ENCODE measurements at regions not wholly inside any gene's neighbourhood (a gene's known extent, or its start where the extent isn't known, plus 50 kb on each side); places are given as distances from the start of the nearest gene placed in this dataset.

DNA sequence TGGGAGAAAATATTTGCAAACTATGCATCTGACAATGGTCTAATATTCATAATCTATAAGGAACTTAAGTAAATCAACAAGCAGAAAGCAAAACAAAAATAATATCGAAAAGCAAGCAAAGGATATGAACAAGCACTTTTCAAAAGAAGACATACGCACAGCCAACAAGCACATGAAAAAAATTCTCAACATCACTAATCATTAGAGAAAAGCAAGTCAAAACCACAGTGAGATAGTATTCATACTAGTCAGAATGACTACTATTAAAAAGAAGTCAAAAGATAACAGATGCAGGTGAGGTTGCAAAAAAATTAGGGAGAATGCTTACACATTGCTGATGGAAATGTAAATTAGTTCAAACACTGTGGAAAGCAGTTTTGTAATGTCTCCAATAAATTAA is 410.2 kb downstream of the MMUT start:
- Histone ChIP-seq H3K9ac (ENCODE audit: low read length in 2 of 2) (no peak overlapping the region), H3K4me3 (ENCODE audit: low read length in 2 of 2) (no peak overlapping the region), H3K4me1 (ENCODE audit: control insufficient read depth, insufficient read depth, low read length) (no peaks in the 10 kb centered on the region), H3K36me3 (ENCODE audit: control insufficient read depth in 2 of 2, insufficient read depth in 2 of 2, low read length in 2 of 2) (no peaks in the 10 kb centered on the region), H3K27ac (ENCODE audit: low read length) (no peak overlapping the region), H3K9me3 (ENCODE audit: control insufficient read depth in 2 of 2, low read length in 2 of 2) (no peaks in the 10 kb centered on the region), H3K27me3 (ENCODE audit: control insufficient read depth in 1 of 2, insufficient read depth in 2 of 2, low read length in 2 of 2) (no peaks in the 10 kb centered on the region)

DNA sequence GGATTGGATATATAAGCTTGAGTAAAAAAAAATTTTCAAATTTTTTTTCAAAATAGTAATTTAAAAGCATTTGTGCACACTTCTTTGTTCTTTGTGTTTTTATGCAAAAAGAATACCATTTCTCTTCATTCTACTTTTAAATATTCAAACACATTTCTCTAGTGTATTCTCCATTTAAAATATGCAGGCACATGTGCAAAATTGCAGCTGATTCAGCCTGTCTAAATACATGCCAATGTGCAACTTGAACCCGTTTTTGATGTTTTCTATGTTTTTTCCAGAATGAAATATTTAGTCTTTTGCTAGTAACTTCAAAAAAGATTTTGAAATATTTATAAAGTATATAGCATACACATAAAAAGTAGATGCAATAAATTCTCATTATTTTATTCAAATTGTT is 411.8 kb downstream of the MMUT start:
- Histone ChIP-seq H3K27me3 (ENCODE audit: control insufficient read depth in 1 of 2, insufficient read depth in 2 of 2, low read length in 2 of 2) (no peaks in the 10 kb centered on the region), H3K36me3 (ENCODE audit: control insufficient read depth in 2 of 2, insufficient read depth in 2 of 2, low read length in 2 of 2) (no peaks in the 10 kb centered on the region), H3K9ac (ENCODE audit: low read length in 2 of 2) (no peak overlapping the region), H3K9me3 (ENCODE audit: control insufficient read depth in 2 of 2, low read length in 2 of 2) (no peaks in the 10 kb centered on the region), H3K27ac (ENCODE audit: low read length) (no peak overlapping the region), H3K4me1 (ENCODE audit: control insufficient read depth, insufficient read depth, low read length) (no peaks in the 10 kb centered on the region), H3K4me3 (ENCODE audit: low read length in 2 of 2) (no peak overlapping the region)

DNA sequence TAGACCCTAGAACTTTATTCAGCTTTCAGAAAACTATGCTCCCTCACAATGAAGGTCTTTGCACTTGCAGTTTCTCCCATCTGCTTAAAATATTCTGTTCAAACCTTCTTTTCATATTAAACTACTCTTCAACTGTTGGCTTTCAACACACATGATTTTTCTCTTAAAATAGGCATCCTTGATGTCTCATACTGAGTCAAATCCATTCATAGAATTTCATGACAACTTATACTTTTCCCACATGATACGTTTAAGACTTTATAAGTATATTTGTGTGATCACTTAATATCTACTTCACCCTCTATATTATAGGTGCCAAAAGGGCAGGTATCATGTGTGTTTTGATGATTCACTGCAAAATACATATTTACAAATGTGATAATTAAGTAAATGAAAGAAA is 412.5 kb downstream of the MMUT start:
- no peaks in the 10 kb centered on the region for H3K9me3 ChIP-seq (ENCODE audit: control insufficient read depth in 2 of 2, low read length in 2 of 2)
- no peaks in the 10 kb centered on the region for H3K4me1 ChIP-seq (ENCODE audit: control insufficient read depth, insufficient read depth, low read length)
- no peaks in the 10 kb centered on the region for H3K36me3 ChIP-seq (ENCODE audit: control insufficient read depth in 2 of 2, insufficient read depth in 2 of 2, low read length in 2 of 2)
- no peak overlapping the region for H3K4me3 ChIP-seq (ENCODE audit: low read length in 2 of 2)
- no peaks in the 10 kb centered on the region for H3K27me3 ChIP-seq (ENCODE audit: control insufficient read depth in 1 of 2, insufficient read depth in 2 of 2, low read length in 2 of 2)
- H3K9ac ChIP-seq (ENCODE audit: low read length in 2 of 2): no peak overlapping the region
- no peak overlapping the region for H3K27ac ChIP-seq (ENCODE audit: low read length)

DNA sequence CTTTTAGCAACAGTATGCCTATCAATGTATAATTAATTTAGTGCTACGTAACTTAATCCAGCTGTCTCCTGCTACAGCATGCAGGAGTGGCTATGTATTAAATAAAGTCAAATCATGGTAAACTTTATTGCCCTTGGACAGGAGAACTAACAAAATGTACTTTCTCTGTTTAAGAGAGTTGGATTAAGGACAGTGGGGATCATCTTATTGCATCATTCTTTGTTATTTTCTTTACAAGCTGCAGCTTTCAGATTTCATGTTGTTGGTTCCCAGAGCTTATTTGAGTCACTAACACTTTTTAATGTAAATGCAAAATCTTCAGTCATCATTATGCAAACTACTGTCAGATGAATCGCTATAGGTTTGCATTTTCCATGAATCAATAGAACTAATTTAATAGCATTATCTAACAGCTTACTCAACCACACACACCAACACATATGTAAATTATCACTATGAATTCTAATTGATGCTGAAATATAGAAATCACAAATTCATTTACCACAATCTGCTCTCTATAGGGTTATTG is 424.7 kb downstream of the MMUT start:
- H3K9ac ChIP-seq (ENCODE audit: low read length in 2 of 2): no peak overlapping the region
- H3K9me3 ChIP-seq (ENCODE audit: control insufficient read depth in 2 of 2, low read length in 2 of 2): no peaks in the 10 kb centered on the region
- H3K4me3 ChIP-seq (ENCODE audit: low read length in 2 of 2): no peak overlapping the region
- no peaks in the 10 kb centered on the region for H3K36me3 ChIP-seq (ENCODE audit: control insufficient read depth in 2 of 2, insufficient read depth in 2 of 2, low read length in 2 of 2)
- H3K4me1 ChIP-seq (ENCODE audit: control insufficient read depth, insufficient read depth, low read length): no peaks in the 10 kb centered on the region
- H3K27ac ChIP-seq (ENCODE audit: low read length): no peak overlapping the region
- H3K27me3 ChIP-seq (ENCODE audit: control insufficient read depth in 1 of 2, insufficient read depth in 2 of 2, low read length in 2 of 2): no peaks in the 10 kb centered on the region

DNA sequence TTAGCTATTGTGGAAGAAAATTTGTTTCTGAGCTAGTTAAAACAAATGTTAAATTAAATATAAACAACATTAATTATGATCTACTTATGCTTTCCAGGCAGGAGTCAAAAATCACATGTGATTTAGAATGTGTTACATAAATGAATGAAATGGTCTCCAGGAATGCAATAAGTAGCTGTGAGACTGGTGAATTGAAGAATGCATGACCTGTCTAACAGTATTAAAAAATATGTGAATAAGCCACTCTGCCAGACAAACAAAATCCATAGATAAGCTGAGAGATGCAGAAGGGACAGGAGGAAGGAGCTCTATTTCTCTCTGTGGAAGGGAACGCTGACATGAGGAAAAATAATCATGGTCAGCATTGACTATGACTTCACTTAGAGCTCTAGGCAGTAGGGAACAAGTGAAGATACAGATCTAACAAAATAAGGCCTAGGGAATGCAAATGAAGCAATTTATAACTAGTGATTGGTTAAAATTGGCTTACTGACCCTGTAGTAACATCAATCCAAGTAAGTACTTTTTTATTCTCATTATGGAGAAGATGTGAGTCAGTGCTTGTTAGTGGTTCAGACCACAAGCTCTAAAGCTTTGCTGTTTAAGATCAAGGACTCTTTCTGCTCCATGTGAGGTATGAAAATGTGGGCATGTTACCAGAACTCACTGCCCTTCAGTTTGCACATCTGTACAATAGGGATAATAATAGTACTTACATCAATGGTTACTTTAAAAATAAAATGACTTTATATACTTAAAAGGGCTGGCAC is 432.6 kb downstream of the MMUT start:
- Histone ChIP-seq H3K9me3 (ENCODE audit: control insufficient read depth in 2 of 2, low read length in 2 of 2) (no peaks in the 10 kb centered on the region), H3K9ac (ENCODE audit: low read length in 2 of 2) (no peak overlapping the region), H3K27ac (ENCODE audit: low read length) (no peak overlapping the region), H3K27me3 (ENCODE audit: control insufficient read depth in 1 of 2, insufficient read depth in 2 of 2, low read length in 2 of 2) (no peaks in the 10 kb centered on the region), H3K36me3 (ENCODE audit: control insufficient read depth in 2 of 2, insufficient read depth in 2 of 2, low read length in 2 of 2) (no peaks in the 10 kb centered on the region), H3K4me1 (ENCODE audit: control insufficient read depth, insufficient read depth, low read length) (no peaks in the 10 kb centered on the region), H3K4me3 (ENCODE audit: low read length in 2 of 2) (no peak overlapping the region)

DNA sequence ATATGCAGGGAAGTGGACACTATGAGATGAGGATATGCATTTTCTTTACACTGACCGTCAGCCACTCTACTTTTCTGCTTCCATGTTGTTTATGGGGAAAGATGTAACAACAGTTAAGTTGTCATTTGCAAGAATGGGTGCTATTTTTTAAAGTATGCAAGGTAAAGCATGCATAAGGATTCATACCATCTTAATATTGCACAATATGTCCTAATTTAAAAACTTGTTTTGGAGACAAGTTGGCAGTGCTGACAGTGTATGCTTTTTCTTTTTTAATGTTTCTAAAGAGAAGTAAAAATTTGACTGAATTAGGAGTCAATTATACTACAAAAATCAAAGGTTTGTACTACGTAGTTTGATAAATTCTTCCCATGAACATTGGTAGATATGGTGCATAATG is 435.4 kb downstream of the MMUT start:
- H3K27ac ChIP-seq (ENCODE audit: low read length): no peak overlapping the region
- H3K9ac ChIP-seq (ENCODE audit: low read length in 2 of 2): no peak overlapping the region
- H3K4me3 ChIP-seq (ENCODE audit: low read length in 2 of 2): no peak overlapping the region
- H3K27me3 ChIP-seq (ENCODE audit: control insufficient read depth in 1 of 2, insufficient read depth in 2 of 2, low read length in 2 of 2): no peaks in the 10 kb centered on the region
- H3K36me3 ChIP-seq (ENCODE audit: control insufficient read depth in 2 of 2, insufficient read depth in 2 of 2, low read length in 2 of 2): no peaks in the 10 kb centered on the region
- no peaks in the 10 kb centered on the region for H3K9me3 ChIP-seq (ENCODE audit: control insufficient read depth in 2 of 2, low read length in 2 of 2)
- H3K4me1 ChIP-seq (ENCODE audit: control insufficient read depth, insufficient read depth, low read length): no peaks in the 10 kb centered on the region

DNA sequence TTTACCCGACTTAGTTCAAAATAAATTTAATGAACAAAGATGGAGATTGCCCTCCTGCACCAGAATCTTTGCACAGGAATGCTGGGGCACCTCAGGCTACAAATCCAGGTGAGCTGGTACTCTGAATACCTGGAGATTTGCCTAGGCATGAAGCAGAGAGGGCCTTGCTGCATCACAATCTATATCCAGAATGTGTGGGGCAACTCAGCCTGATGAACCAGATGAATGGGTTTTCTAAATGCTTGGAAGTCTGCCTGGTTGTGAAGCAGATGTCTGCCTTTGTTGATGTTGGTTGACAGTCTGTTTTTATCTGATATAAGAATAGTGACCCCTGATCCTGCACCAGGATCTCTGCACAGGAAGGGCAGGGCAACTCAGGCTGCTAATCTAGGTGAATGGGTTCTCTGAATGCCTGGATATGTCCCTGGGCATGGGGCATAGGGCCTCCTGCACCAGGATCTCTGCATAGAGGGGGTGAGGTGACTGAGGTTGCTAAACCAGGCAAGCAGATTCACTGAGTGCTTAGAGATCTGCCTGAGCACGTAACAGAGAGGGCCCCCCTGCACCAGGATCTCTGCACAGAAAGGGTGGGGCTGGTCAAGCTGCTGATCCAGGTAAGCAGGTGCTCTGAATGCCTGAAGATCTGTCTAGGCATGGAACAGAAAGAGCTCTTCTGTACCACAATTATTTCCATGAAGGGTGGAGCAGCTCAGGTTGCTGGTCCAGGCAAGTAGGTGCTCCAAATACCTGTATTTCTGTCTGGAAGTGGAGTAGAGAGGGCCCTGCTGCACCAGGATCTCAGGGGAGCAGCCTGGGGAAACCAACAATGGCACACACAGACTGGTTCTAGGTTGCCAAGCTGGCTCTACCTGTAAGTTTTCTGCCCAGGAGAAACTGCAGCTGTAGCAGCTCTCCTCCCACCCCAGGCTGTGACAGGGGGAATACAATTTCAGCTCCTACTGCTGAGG is 437.5 kb downstream of the MMUT start:
- no peak overlapping the region for H3K9ac ChIP-seq (ENCODE audit: low read length in 2 of 2)
- H3K27ac ChIP-seq (ENCODE audit: low read length): no peak overlapping the region
- H3K36me3 ChIP-seq (ENCODE audit: control insufficient read depth in 2 of 2, insufficient read depth in 2 of 2, low read length in 2 of 2): no peaks in the 10 kb centered on the region
- H3K4me3 ChIP-seq (ENCODE audit: low read length in 2 of 2): no peak overlapping the region
- no peaks in the 10 kb centered on the region for H3K4me1 ChIP-seq (ENCODE audit: control insufficient read depth, insufficient read depth, low read length)
- H3K9me3 ChIP-seq (ENCODE audit: control insufficient read depth in 2 of 2, low read length in 2 of 2): no peaks in the 10 kb centered on the region
- H3K27me3 ChIP-seq (ENCODE audit: control insufficient read depth in 1 of 2, insufficient read depth in 2 of 2, low read length in 2 of 2): no peaks in the 10 kb centered on the region

DNA sequence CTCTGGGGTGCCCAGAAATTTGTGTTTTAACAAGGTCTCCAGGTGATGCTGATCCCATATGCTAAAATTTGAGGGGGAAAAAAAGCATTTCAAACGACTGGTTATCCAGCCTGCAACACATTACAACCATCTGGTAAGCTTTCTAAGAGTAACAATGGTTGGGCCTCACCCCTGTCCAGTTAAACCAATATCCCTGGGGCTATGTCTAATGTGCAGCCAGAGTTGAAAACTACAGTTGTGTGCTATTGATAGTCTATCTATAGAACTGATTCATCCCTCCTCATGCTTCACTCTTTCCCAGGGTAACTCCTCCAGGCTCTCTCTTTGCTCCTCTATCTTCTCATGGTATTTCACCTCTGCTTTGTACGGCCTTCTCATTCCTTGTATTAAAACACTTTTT is 458.3 kb downstream of the MMUT start:
- Histone ChIP-seq H3K9me3 (ENCODE audit: control insufficient read depth in 2 of 2, low read length in 2 of 2) (no peaks in the 10 kb centered on the region), H3K27ac (ENCODE audit: low read length) (no peak overlapping the region), H3K36me3 (ENCODE audit: control insufficient read depth in 2 of 2, insufficient read depth in 2 of 2, low read length in 2 of 2) (no peaks in the 10 kb centered on the region), H3K9ac (ENCODE audit: low read length in 2 of 2) (no peak overlapping the region), H3K4me3 (ENCODE audit: low read length in 2 of 2) (no peak overlapping the region), H3K4me1 (ENCODE audit: control insufficient read depth, insufficient read depth, low read length) (no peaks in the 10 kb centered on the region), H3K27me3 (ENCODE audit: control insufficient read depth in 1 of 2, insufficient read depth in 2 of 2, low read length in 2 of 2) (no peaks in the 10 kb centered on the region)

DNA sequence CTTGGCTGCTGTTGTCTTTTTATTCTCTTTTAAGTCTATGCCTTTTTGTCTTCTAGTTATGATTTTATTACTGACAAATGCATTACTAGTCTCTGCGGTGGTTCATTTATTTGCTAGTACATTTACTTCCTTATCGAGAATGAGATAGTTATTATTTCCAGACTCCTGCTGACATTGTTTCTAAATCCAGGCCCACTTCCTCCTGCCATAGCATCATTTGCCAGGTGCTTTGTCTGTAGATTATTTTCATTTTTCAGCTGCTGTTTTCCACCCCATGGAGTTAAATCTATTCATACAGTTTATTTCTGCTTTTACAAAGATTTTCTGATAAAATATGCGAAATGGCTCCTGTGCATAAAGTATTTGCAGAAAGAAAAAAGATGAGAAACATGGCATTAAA is 459.7 kb downstream of the MMUT start:
- no peaks in the 10 kb centered on the region for H3K27me3 ChIP-seq (ENCODE audit: control insufficient read depth in 1 of 2, insufficient read depth in 2 of 2, low read length in 2 of 2)
- H3K9ac ChIP-seq (ENCODE audit: low read length in 2 of 2): no peak overlapping the region
- no peak overlapping the region for H3K4me3 ChIP-seq (ENCODE audit: low read length in 2 of 2)
- no peaks in the 10 kb centered on the region for H3K9me3 ChIP-seq (ENCODE audit: control insufficient read depth in 2 of 2, low read length in 2 of 2)
- H3K4me1 ChIP-seq (ENCODE audit: control insufficient read depth, insufficient read depth, low read length): no peaks in the 10 kb centered on the region
- no peaks in the 10 kb centered on the region for H3K36me3 ChIP-seq (ENCODE audit: control insufficient read depth in 2 of 2, insufficient read depth in 2 of 2, low read length in 2 of 2)
- H3K27ac ChIP-seq (ENCODE audit: low read length): no peak overlapping the region

DNA sequence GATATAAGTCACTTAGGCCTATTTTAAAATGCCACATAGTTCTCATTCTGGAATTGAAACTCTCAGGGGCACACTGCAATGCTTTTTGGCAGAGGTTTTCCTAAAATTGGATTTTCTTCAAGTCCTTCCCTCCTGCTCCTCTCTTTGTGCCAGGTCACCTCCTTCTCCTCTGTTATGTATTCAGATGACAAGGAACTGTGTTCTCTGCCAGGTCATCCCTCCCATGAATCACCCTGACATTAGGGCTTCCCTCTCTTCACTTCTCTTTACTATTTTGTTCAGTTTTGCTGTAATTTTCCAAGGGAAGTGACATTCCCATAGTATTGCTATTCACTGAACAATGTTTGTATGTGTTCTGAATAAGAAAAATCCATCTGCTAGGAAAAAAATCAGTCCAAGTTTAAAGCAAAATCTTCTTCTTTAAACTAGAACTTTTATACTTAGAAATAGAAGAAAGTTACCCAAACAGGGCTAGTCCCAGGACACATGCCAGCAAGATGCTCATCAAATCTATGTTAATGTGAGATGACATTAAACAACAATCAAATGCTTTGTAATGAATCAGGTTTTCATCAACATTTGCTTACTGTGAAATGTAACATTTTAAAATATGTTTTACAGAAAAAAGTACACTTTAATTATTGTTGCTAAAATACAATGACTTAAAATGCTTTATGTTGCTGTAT is 461.1 kb downstream of the MMUT start:
- H3K9ac ChIP-seq (ENCODE audit: low read length in 2 of 2): no peak overlapping the region
- no peak overlapping the region for H3K27ac ChIP-seq (ENCODE audit: low read length)
- no peaks in the 10 kb centered on the region for H3K4me1 ChIP-seq (ENCODE audit: control insufficient read depth, insufficient read depth, low read length)
- no peaks in the 10 kb centered on the region for H3K36me3 ChIP-seq (ENCODE audit: control insufficient read depth in 2 of 2, insufficient read depth in 2 of 2, low read length in 2 of 2)
- H3K9me3 ChIP-seq (ENCODE audit: control insufficient read depth in 2 of 2, low read length in 2 of 2): no peaks in the 10 kb centered on the region
- H3K4me3 ChIP-seq (ENCODE audit: low read length in 2 of 2): no peak overlapping the region
- no peaks in the 10 kb centered on the region for H3K27me3 ChIP-seq (ENCODE audit: control insufficient read depth in 1 of 2, insufficient read depth in 2 of 2, low read length in 2 of 2)
